DND-41 (cell line): ENCODE measurements at regions not wholly inside any gene's neighbourhood (a gene's known extent, or its start where the extent isn't known, plus 50 kb on each side); places are given as distances from the start of the nearest gene placed in this dataset.
A peak's percentile ranks its signal among the peaks of the same experiment; 100 is the strongest.

ENCODE experiments used
- ATAC-seq: fragments of 200-7000 bp; cut with Tn5 transposase; 3 replicates; pipeline ENCODE4 v1.9.1; 2021; ENCODE audit warnings: low read depth; ENCODE audit not compliant: insufficient read depth
- DNase-seq: peaks from one replicate; pipeline ENCODE4 v3.0.0-alpha.2; 2020
- H2AFZ ChIP-seq: 2 replicates; pipeline ENCODE4 v1.6.0; 2012; ENCODE audit warnings: low read depth, low read length
- H3K27ac ChIP-seq: 2 replicates; pipeline ENCODE4 v1.5.1; 2012; ENCODE audit warnings: low read length, inconsistent platforms
- H3K27me3 ChIP-seq: fragments of 200-600 bp; sonication (generic); 2 replicates; pipeline ENCODE4 v1.6.0; 2012; ENCODE audit warnings: low read length, mild to moderate bottlenecking, inconsistent platforms; ENCODE audit not compliant: insufficient read depth, poor library complexity
- H3K36me3 ChIP-seq: 2 replicates; pipeline ENCODE4 v1.5.1; 2012; ENCODE audit warnings: low read length, inconsistent platforms; ENCODE audit not compliant: insufficient read depth
- H3K4me1 ChIP-seq: 2 replicates; pipeline ENCODE4 v1.5.1; 2012; ENCODE audit warnings: mild to moderate bottlenecking, low read length; ENCODE audit not compliant: insufficient read depth
- H3K4me2 ChIP-seq: 2 replicates; pipeline ENCODE4 v1.6.0; 2012; ENCODE audit warnings: mild to moderate bottlenecking, moderate library complexity, low read length, inconsistent platforms; ENCODE audit not compliant: insufficient read depth
- H3K4me3 ChIP-seq, 2 experiments: fragments of 200-600 bp in 1 of 2; shearing (Covaris generic) in 1 of 2; 2 replicates each; pipeline ENCODE4 v1.5.1; 2012 to 2016; ENCODE audit warnings: inconsistent platforms in 2 of 2, low read length in 2 of 2, mild to moderate bottlenecking in 2 of 2, low read depth in 1 of 2, moderate library complexity in 1 of 2
- H3K79me2 ChIP-seq: 2 replicates; pipeline ENCODE4 v1.6.0; 2012; ENCODE audit warnings: low read length, inconsistent platforms; ENCODE audit not compliant: insufficient read depth
- H3K9ac ChIP-seq: 2 replicates; pipeline ENCODE4 v1.6.0; 2012; ENCODE audit warnings: low read depth, mild to moderate bottlenecking, inconsistent platforms, low read length, moderate library complexity
- H3K9me3 ChIP-seq: 2 replicates; pipeline ENCODE4 v1.5.1; 2012; ENCODE audit warnings: low read length, moderate library complexity, mild to moderate bottlenecking, inconsistent platforms; ENCODE audit not compliant: insufficient read depth, severe bottlenecking
- H4K20me1 ChIP-seq: 2 replicates; pipeline ENCODE4 v1.6.0; 2012; ENCODE audit warnings: low read length; ENCODE audit not compliant: insufficient read depth
- EZH2 ChIP-seq: IDR thresholded peaks from 3 replicates; pipeline ENCODE4 v1.6.1; 2012; ENCODE audit warnings: borderline replicate concordance, low read depth, mild to moderate bottlenecking, moderate library complexity, low read length, inconsistent platforms; ENCODE audit not compliant: severe bottlenecking
- TF ChIP-seq, protein P1 (sequence below): IDR thresholded peaks from 2 replicates; pipeline ENCODE4 v1.5.1; 2012; ENCODE audit warnings: borderline replicate concordance, low read length, moderate library complexity, mild to moderate bottlenecking; ENCODE audit not compliant: poor library complexity, severe bottlenecking; ENCODE audit errors: extremely low read depth

DNA sequence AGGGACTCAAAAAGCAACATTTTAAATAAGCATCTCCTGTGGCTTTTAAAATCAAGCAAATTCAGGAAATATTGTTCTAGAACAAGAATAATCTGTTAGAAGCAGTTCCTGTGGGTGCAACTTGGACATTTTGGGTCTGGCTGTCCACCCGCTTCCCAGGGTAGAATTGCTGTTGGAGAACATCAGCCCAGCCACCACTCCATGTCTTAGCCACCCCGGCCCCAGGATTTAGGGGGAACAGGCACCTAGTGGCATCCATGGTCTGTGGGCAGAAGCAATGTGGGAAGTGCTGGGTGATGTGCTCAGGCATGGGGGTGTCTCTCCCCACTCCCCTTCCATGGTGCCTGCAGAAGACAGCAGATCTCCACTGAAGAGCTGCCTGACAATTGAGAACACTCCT lies 162.6 kb downstream of the KLF13 start:
- no peaks in the 10 kb centered on the region for H3K36me3 ChIP-seq
- H3K4me1 ChIP-seq, result peaks cover 9% of the 10 kb centered on the region
- H3K79me2 ChIP-seq, result no peaks in the 10 kb centered on the region
- DNase-seq (no peak), ATAC-seq (no peak)
- no peak overlapping the region for H3K27ac ChIP-seq
- no peak for TF ChIP-seq EZH2
- TF ChIP-seq, protein P1, sequence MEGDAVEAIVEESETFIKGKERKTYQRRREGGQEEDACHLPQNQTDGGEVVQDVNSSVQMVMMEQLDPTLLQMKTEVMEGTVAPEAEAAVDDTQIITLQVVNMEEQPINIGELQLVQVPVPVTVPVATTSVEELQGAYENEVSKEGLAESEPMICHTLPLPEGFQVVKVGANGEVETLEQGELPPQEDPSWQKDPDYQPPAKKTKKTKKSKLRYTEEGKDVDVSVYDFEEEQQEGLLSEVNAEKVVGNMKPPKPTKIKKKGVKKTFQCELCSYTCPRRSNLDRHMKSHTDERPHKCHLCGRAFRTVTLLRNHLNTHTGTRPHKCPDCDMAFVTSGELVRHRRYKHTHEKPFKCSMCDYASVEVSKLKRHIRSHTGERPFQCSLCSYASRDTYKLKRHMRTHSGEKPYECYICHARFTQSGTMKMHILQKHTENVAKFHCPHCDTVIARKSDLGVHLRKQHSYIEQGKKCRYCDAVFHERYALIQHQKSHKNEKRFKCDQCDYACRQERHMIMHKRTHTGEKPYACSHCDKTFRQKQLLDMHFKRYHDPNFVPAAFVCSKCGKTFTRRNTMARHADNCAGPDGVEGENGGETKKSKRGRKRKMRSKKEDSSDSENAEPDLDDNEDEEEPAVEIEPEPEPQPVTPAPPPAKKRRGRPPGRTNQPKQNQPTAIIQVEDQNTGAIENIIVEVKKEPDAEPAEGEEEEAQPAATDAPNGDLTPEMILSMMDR, result no peak
- H4K20me1 ChIP-seq, result no peaks in the 10 kb centered on the region
- H3K9ac ChIP-seq, result no peak overlapping the region
- H3K4me2 ChIP-seq, result no peak overlapping the region
- peaks cover 7% of the 10 kb centered on the region for H3K9me3 ChIP-seq
- H3K27me3 ChIP-seq, result no peaks in the 10 kb centered on the region
- no peak overlapping the region for H2AFZ ChIP-seq
- no peak overlapping the region for H3K4me3 ChIP-seq

DNA sequence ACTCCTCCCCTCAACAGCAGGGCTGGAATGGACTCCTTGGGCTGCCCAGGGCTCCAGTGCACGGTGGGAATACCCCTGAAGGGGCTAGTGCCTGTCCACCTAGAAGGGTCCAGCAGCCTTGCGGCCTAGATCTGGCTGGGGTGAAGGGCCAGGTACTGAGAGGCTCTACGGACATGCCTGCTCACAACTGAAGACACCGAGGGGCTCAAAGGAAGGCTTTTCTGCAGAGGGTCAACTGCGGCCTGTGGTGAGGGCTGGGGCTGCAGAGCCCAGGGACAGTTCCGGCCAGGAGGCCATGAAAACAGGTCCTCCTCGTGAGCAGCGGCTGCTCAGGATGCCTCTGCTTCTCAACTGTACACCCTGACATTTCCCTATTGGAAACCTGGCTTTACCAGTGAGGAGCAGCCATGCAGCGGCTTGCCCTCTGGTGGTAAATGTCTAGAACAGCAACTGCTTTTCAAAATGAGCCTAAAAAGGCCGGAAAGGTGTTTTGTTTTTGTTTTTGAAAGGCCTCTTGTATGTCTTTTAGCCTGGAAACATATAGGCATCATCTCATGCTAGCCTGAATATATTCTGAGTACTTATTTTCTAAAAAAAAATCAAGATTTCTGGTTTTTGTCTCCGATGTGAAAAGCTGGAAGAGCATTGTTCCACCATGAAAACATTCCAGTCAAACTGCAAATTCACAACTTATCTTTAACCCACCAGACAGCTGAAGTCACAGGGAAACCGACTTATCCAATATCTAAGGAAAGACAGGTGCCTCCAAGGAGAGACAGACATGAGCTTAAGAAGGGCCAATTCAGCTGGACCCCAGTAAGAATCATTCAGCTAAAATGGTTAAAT lies 163.4 kb downstream of the KLF13 start:
- peaks cover 9% of the 10 kb centered on the region for H3K4me1 ChIP-seq
- no peaks in the 10 kb centered on the region for H4K20me1 ChIP-seq
- H3K36me3 ChIP-seq, result no peaks in the 10 kb centered on the region
- 0 out of 2 replicates have a peak overlapping the region, but pooled peaks have one; percentile 22 for H2AFZ ChIP-seq
- H3K27ac ChIP-seq, result no peak overlapping the region
- no peak for TF ChIP-seq EZH2
- TF ChIP-seq, protein P1, result peak; percentile 83
- no peak overlapping the region for H3K4me2 ChIP-seq
- ATAC-seq (peak; percentile 65), DNase-seq (peak; percentile 46)
- no peak overlapping the region for H3K4me3 ChIP-seq
- H3K27me3 ChIP-seq, result no peaks in the 10 kb centered on the region
- peaks cover 7% of the 10 kb centered on the region for H3K9me3 ChIP-seq
- H3K9ac ChIP-seq, result no peak overlapping the region
- H3K79me2 ChIP-seq, result no peaks in the 10 kb centered on the region

DNA sequence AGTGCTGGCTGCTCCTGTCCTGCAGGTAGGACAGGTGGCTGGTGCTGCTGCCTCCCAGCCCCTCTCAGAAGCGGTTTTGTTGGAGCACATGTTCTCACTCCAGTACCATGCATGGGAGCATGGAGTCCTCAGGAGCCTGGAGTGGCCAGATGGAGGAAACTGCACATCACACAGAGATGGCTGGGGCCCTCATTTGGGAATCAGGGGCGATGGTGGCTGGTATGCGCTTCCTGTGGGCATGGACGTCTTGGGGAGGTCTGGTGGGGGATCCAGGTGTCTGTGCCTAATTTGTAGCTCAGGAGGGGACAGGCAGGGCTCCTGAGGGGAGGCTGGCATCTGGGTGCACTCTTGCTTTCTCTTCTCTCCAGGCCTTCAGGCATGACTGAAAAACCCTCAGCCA lies 168.2 kb downstream of the KLF13 start:
- ATAC-seq, result no peak
- H3K27me3 ChIP-seq, result no peaks in the 10 kb centered on the region

More for the DNA sequence above, 168.2 kb downstream of the KLF13 start:
- Histone ChIP-seq H3K9ac (no peak overlapping the region), H3K9me3 (peaks cover 7% of the 10 kb centered on the region), H3K4me1 (no peaks in the 10 kb centered on the region; the same call in 1 of the 2 replicates), H2AFZ (no peak overlapping the region), H4K20me1 (no peaks in the 10 kb centered on the region), H3K27ac (no peak overlapping the region), H3K79me2 (no peaks in the 10 kb centered on the region), H3K36me3 (no peaks in the 10 kb centered on the region), H3K4me2 (no peak overlapping the region), H3K4me3 (no peak overlapping the region)
- no peak for DNase-seq
- TF ChIP-seq, protein P1, result no peak
- no peak for TF ChIP-seq EZH2
